ENCODE measurements at regions not wholly inside any gene's neighbourhood (a gene's known extent, or its start where the extent isn't known, plus 50 kb on each side); places are given as distances from the start of the nearest gene placed in this dataset.

GRCh38 chr15:60093273-60094067 lies 89.4 kb downstream of the FOXB1 start:
- DNase-seq (ENCODE audit: low spot score): no peak

- no peak for DNase-seq (ENCODE audit: low spot score)
These were observed 91.6 kb downstream of the FOXB1 start for GRCh38 chr15:60095711-60096110.

- no peak for DNase-seq (ENCODE audit: low spot score)
These were observed 92.0 kb downstream of the FOXB1 start for GRCh38 chr15:60096157-60096556.

GRCh38 chr15:60101416-60101815 lies 97.3 kb downstream of the FOXB1 start:
- DNase-seq (ENCODE audit: low spot score): no peak

- DNase-seq (ENCODE audit: low spot score): no peak
These were observed 98.6 kb downstream of the FOXB1 start for GRCh38 chr15:60102748-60103147.

GRCh38 chr15:60110909-60111308 lies 106.8 kb downstream of the FOXB1 start:
- no peak for DNase-seq (ENCODE audit: low spot score)

GRCh38 chr15:60115579-60116380 lies 111.7 kb downstream of the FOXB1 start:
- DNase-seq (ENCODE audit: low spot score): no peak

- DNase-seq (ENCODE audit: low spot score): no peak
These were observed 112.5 kb downstream of the FOXB1 start for GRCh38 chr15:60116456-60117089.

- DNase-seq (ENCODE audit: low spot score): no peak
These were observed 114.0 kb downstream of the FOXB1 start for GRCh38 chr15:60118146-60118545.

- no peak for DNase-seq (ENCODE audit: low spot score)
These were observed 114.5 kb downstream of the FOXB1 start for GRCh38 chr15:60118626-60119025.

- DNase-seq (ENCODE audit: low spot score): no peak
These were observed 115.0 kb downstream of the FOXB1 start for GRCh38 chr15:60119101-60119500.

GRCh38 chr15:60120100-60120499 lies 116.0 kb downstream of the FOXB1 start:
- no peak for DNase-seq (ENCODE audit: low spot score)

- no peak for DNase-seq (ENCODE audit: low spot score)
These were observed 117.7 kb downstream of the FOXB1 start for GRCh38 chr15:60121845-60122244.

- no peak for DNase-seq (ENCODE audit: low spot score)
These were observed 118.6 kb downstream of the FOXB1 start for GRCh38 chr15:60122691-60123090.

GRCh38 chr15:60124460-60125070 lies 120.5 kb downstream of the FOXB1 start:
- no peak for DNase-seq (ENCODE audit: low spot score)

- DNase-seq (ENCODE audit: low spot score): no peak
These were observed 121.2 kb downstream of the FOXB1 start for GRCh38 chr15:60125334-60125733.

- peak; percentile 6 for DNase-seq (ENCODE audit: low spot score)
These were observed 122.1 kb downstream of the FOXB1 start for GRCh38 chr15:60126200-60126599.

- no peak for DNase-seq (ENCODE audit: low spot score)
These were observed 122.5 kb downstream of the FOXB1 start for GRCh38 chr15:60126661-60127060.

GRCh38 chr15:60128000-60128376 lies 123.9 kb downstream of the FOXB1 start:
- DNase-seq (ENCODE audit: low spot score): no peak

GRCh38 chr15:60128710-60129109 lies 124.6 kb downstream of the FOXB1 start:
- no peak for DNase-seq (ENCODE audit: low spot score)

GRCh38 chr15:60130398-60130797 lies 126.3 kb downstream of the FOXB1 start:
- DNase-seq (ENCODE audit: low spot score): no peak

- DNase-seq (ENCODE audit: low spot score): no peak
These were observed 126.7 kb downstream of the FOXB1 start for GRCh38 chr15:60130821-60131220.

Measured in cerebellar cortex (tissue), 1 donor.